GM12878 (cell line): ENCODE measurements at regions not wholly inside any gene's neighbourhood (a gene's known extent, or its start where the extent isn't known, plus 50 kb on each side); places are given as distances from the start of the nearest gene placed in this dataset.
"Not testable (repeated sequence)": the region's sequence is repeated elsewhere in the genome, so short reads cannot be mapped to it uniquely, and the experiment has no call there.

Source experiments
- ATAC-seq: fragments of 200-7000 bp; cut with Tn5 transposase; 3 replicates; pipeline ENCODE4 v1.9.1; 2020; ENCODE audit warnings: mild to moderate bottlenecking, moderate library complexity
- BruUV-seq: library from RNA; stranded (reverse); fragments of 400-500 nt; replicated peaks from 2 replicates; lab custom pipeline; 2021; lab: Mats Ljungman, UMichigan
- CTCF ChIA-PET: fragments of 300-600 bp; sonication (Branson Sonifier 250); formaldehyde crosslinking; extraction: SDS; loops from one replicate; lab custom pipeline; 2021; ENCODE audit warnings: inconsistent platforms; lab: Yijun Ruan, JAX
- POLR2A ChIA-PET: fragments of 350-600 bp; formaldehyde crosslinking; extraction: SDS; loops from one replicate; lab custom pipeline; 2021; ENCODE audit warnings: inconsistent platforms; lab: Charles Lee
- RAD21 ChIA-PET: fragments of 300-600 bp; sonication (Branson Sonifier 250); formaldehyde crosslinking; loops from one replicate; lab custom pipeline; 2023; ENCODE audit warnings: antibody characterized with exemption; ENCODE audit not compliant: unreplicated experiment; lab: Charles Lee
- SMC1A ChIA-PET: fragments of 300-600 bp; sonication (Branson Sonifier 250); formaldehyde crosslinking; loops from one replicate; lab custom pipeline; 2023; ENCODE audit not compliant: unreplicated experiment, uncharacterized antibody; lab: Charles Lee
- DNase-seq: peaks from one replicate; pipeline ENCODE4 v3.0.0-alpha.2; 2011; ENCODE audit warnings: low read depth, low spot score
- FAIRE-seq: peaks from 3 replicates; lab custom pipeline; 2011; peaks lifted over from hg19 to GRCh38; lab: Jason Lieb, UNC
- H2AFZ ChIP-seq: 2 replicates; pipeline ENCODE4 v1.6.0; 2011; ENCODE audit warnings: low read depth, low read length, control low read depth; ENCODE audit not compliant: control insufficient read depth
- H3K27ac ChIP-seq: 2 replicates; pipeline ENCODE4 v1.5.1; 2011; ENCODE audit warnings: control low read depth; ENCODE audit not compliant: control insufficient read depth, insufficient read depth
- H3K27me3 ChIP-seq, 2 experiments: replicated peaks in 1 of 2; 2 replicates each; pipeline versions ENCODE4 v1.6.0 to v1.6.1; 2011; ENCODE audit warnings: low read length in 1 of 2; ENCODE audit not compliant: control insufficient read depth in 2 of 2, insufficient read depth in 2 of 2
- H3K36me3 ChIP-seq, 2 experiments: 2 replicates each; pipeline ENCODE4 v1.5.1; 2011; ENCODE audit warnings: low read length in 1 of 2; ENCODE audit not compliant: control insufficient read depth in 2 of 2, insufficient read depth in 2 of 2
- H3K4me1 ChIP-seq: 2 replicates; pipeline ENCODE4 v1.6.1; 2011; ENCODE audit warnings: mild to moderate bottlenecking, low read length, moderate library complexity, mixed read lengths; ENCODE audit not compliant: control insufficient read depth, insufficient read depth
- H3K4me2 ChIP-seq: 2 replicates; pipeline ENCODE4 v1.6.0; 2011; ENCODE audit warnings: control low read depth; ENCODE audit not compliant: control insufficient read depth, insufficient read depth
- H3K4me3 ChIP-seq: fragments of 200-600 bp; sonication (generic); 2 replicates; pipeline ENCODE4 v1.5.1; 2016
- H3K79me2 ChIP-seq: 2 replicates; pipeline ENCODE4 v1.6.0; 2011; ENCODE audit warnings: low read length; ENCODE audit not compliant: control insufficient read depth, insufficient read depth
- H3K9ac ChIP-seq: 2 replicates; pipeline ENCODE4 v1.8.0; 2011; ENCODE audit warnings: low read length, control low read depth, mixed read lengths; ENCODE audit not compliant: control insufficient read depth, insufficient read depth
- H3K9me3 ChIP-seq: replicated peaks from 3 replicates; pipeline ENCODE4 v1.5.1; 2011; ENCODE audit warnings: mild to moderate bottlenecking, low read length; ENCODE audit not compliant: control insufficient read depth, insufficient read depth
- H4K20me1 ChIP-seq: 2 replicates; pipeline ENCODE4 v1.6.0; 2011; ENCODE audit not compliant: control insufficient read depth, insufficient read depth
- WGBS: methylation state at CpG from one replicate; pipeline ENCODE4 v1.1.6; 2016; ENCODE audit warnings: low lambda C conversion rate; ENCODE audit not compliant: insufficient replicate concordance, insufficient coverage; ENCODE audit errors: missing lambda C conversion rate; 5-methylcytosine and 5-hydroxymethylcytosine counted together
- in situ Hi-C: fragments of 300-500 bp; cut with MboI; formaldehyde crosslinking; loops from 9 replicates; pipeline ENCODE4 v1.14.3; 2018; ENCODE audit warnings: mixed read lengths
- intact Hi-C: fragments of 100-400 bp; cut with micrococcal nuclease; formaldehyde crosslinking; loops from one replicate; pipeline ENCODE4 v1.14.2; 2022; ENCODE audit not compliant: unreplicated experiment

DNA sequence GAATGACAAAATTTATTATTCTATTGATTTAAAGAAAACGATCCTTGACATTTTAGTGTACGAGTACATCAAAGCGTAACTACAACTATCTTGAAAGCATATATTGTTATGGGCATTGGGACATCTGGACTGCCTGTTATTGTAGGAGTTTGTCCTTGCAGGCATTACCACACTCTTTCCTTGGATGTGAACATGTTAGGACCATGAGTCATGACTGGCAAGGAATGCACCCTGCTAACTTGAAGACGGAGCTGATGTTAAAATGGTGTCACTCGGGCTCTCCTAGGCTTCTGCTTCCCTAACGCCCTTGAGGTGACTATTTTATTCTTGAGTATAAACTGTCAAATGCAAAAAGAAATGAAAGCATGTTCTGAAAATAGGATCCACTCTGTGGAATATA lies 308.7 kb upstream of the ANKRD20A1 start:
- DNase-seq, H3K36me3 ChIP-seq, intact Hi-C loops, CTCF ChIA-PET, H2AFZ ChIP-seq, H3K4me2 ChIP-seq, ATAC-seq, in situ Hi-C loops, RAD21 ChIA-PET, FAIRE-seq, BruUV-seq, H3K4me3 ChIP-seq, H4K20me1 ChIP-seq, H3K9me3 ChIP-seq, H3K79me2 ChIP-seq, H3K9ac ChIP-seq, H3K27ac ChIP-seq, SMC1A ChIA-PET, H3K27me3 ChIP-seq, H3K4me1 ChIP-seq, POLR2A ChIA-PET: not testable (repeated sequence)
- WGBS, result no CpG with 5 or more reads among the region's 6 CpGs

- RAD21 ChIA-PET, in situ Hi-C loops, H3K27ac ChIP-seq, BruUV-seq, H3K4me1 ChIP-seq, H4K20me1 ChIP-seq, CTCF ChIA-PET, H2AFZ ChIP-seq, H3K27me3 ChIP-seq, H3K4me3 ChIP-seq, H3K36me3 ChIP-seq, intact Hi-C loops, H3K9ac ChIP-seq, H3K4me2 ChIP-seq, ATAC-seq, FAIRE-seq, H3K79me2 ChIP-seq, H3K9me3 ChIP-seq, SMC1A ChIA-PET, POLR2A ChIA-PET, DNase-seq: not testable (repeated sequence)
- WGBS, result no CpG with 5 or more reads among the region's 4 CpGs
Measured at GRCh38 chr9:67529834-67530233, 328.9 kb upstream of the ANKRD20A1 start.

- WGBS, result no CpG with 5 or more reads among the region's 5 CpGs
- H3K27ac ChIP-seq, H3K4me3 ChIP-seq, intact Hi-C loops, H4K20me1 ChIP-seq, POLR2A ChIA-PET, BruUV-seq, H2AFZ ChIP-seq, CTCF ChIA-PET, in situ Hi-C loops, H3K9ac ChIP-seq, H3K36me3 ChIP-seq, SMC1A ChIA-PET, H3K9me3 ChIP-seq, FAIRE-seq, H3K4me2 ChIP-seq, RAD21 ChIA-PET, DNase-seq, H3K4me1 ChIP-seq, H3K27me3 ChIP-seq, H3K79me2 ChIP-seq, ATAC-seq: not testable (repeated sequence)
Measured at GRCh38 chr9:67516938-67517337, 341.8 kb upstream of the ANKRD20A1 start.

DNA sequence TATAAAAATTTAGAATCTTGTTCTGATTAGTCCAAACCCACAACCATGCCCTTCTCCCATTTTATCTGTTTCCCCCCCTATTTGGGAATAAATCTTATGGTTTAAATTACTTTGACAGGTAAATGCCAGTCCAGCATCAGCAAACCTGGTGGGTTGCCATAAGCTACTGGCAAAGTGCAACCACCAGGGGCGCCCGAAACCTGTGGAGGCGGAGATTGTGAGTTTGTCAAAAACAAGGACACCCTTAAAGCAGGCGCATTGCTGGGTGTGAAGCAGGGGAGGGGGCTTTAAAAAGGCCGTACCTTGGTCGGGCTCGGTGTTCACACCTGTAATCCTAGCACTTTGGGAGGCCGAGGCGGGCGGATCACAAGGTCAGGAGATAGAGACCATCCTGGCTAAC lies 344.1 kb upstream of the ANKRD20A1 start:
- in situ Hi-C loops, H3K79me2 ChIP-seq, H2AFZ ChIP-seq, H3K9me3 ChIP-seq, H3K27ac ChIP-seq, H3K36me3 ChIP-seq, H3K4me2 ChIP-seq, H3K27me3 ChIP-seq, H4K20me1 ChIP-seq, SMC1A ChIA-PET, intact Hi-C loops, CTCF ChIA-PET, DNase-seq, H3K4me1 ChIP-seq, BruUV-seq, POLR2A ChIA-PET, H3K4me3 ChIP-seq, FAIRE-seq, H3K9ac ChIP-seq, RAD21 ChIA-PET: not testable (repeated sequence)
- ATAC-seq, result peak; percentile 66; the same call in 2 of the 3 replicates
- WGBS, result no CpG with 5 or more reads among the region's 10 CpGs
